Peyer's patch (tissue), 4 donors: ENCODE measurements at regions not wholly inside any gene's neighbourhood (a gene's known extent, or its start where the extent isn't known, plus 50 kb on each side); places are given as distances from the start of the nearest gene placed in this dataset.
A peak's percentile ranks its signal among the peaks of the same experiment; 100 is the strongest.

Source experiments
- DNase-seq, 3 donors: peaks; one replicate each; pipeline ENCODE4 v3.0.0-alpha.2; 2017 to 2019
- H3K27ac ChIP-seq, 4 donors: fragments of 200-600 bp; sonication (generic); one replicate each; pipeline ENCODE4 v1.5.1; 2016 to 2019
- H3K27me3 ChIP-seq, 2 donors: fragments of 200-600 bp; sonication (generic); one replicate each; pipeline ENCODE4 v1.5.1; 2019
- H3K36me3 ChIP-seq, 3 donors: fragments of 200-600 bp; sonication (generic); one replicate each; pipeline ENCODE4 v1.5.1; 2016 to 2019
- H3K4me1 ChIP-seq, 4 donors: fragments of 200-600 bp; sonication (generic); one replicate each; pipeline ENCODE4 v1.5.1; 2016 to 2019
- H3K4me3 ChIP-seq, 4 donors: fragments of 200-600 bp; sonication (generic); 1 replicate in 3 of 4; 2 replicates in 1 of 4; pipeline ENCODE4 v1.5.1; 2016 to 2019; ENCODE audit warnings: mild to moderate bottlenecking in 1 of 4
- H3K9me3 ChIP-seq, 4 donors: fragments of 200-600 bp; sonication (generic); one replicate each; pipeline ENCODE4 v1.5.1; 2016 to 2019; ENCODE audit warnings: mild to moderate bottlenecking in 1 of 4
- POLR2A ChIP-seq, 2 donors: fragments of 450-650 bp; IDR thresholded peaks; one replicate each; pipeline ENCODE4 v1.5.1; 2017; ENCODE audit warnings: antibody characterized with exemption in 2 of 2, mild to moderate bottlenecking in 2 of 2, moderate library complexity in 2 of 2
- TF ChIP-seq, protein P1 (sequence below), 6 experiments: fragments of 450-650 bp in 4 of 6; fragments of 200-600 bp in 2 of 6; sonication (generic) in 1 of 6; IDR thresholded peaks; one replicate each; pipeline ENCODE4 v1.5.1; 2017 to 2019; ENCODE audit warnings: antibody characterized with exemption in 6 of 6, mild to moderate bottlenecking in 3 of 6, moderate library complexity in 1 of 6

- no peaks in the 10 kb centered on the region for H3K27me3 ChIP-seq
- no peak overlapping the region for H3K27ac ChIP-seq
- no peaks in the 10 kb centered on the region for H3K4me1 ChIP-seq
- no peaks in the 10 kb centered on the region for H3K9me3 ChIP-seq
- H3K4me3 ChIP-seq = no peak overlapping the region
- H3K36me3 ChIP-seq = no peaks in the 10 kb centered on the region
- no peak for TF ChIP-seq POLR2A (IDR thresholded peaks at IDR 0.05)
- TF ChIP-seq, protein P1, sequence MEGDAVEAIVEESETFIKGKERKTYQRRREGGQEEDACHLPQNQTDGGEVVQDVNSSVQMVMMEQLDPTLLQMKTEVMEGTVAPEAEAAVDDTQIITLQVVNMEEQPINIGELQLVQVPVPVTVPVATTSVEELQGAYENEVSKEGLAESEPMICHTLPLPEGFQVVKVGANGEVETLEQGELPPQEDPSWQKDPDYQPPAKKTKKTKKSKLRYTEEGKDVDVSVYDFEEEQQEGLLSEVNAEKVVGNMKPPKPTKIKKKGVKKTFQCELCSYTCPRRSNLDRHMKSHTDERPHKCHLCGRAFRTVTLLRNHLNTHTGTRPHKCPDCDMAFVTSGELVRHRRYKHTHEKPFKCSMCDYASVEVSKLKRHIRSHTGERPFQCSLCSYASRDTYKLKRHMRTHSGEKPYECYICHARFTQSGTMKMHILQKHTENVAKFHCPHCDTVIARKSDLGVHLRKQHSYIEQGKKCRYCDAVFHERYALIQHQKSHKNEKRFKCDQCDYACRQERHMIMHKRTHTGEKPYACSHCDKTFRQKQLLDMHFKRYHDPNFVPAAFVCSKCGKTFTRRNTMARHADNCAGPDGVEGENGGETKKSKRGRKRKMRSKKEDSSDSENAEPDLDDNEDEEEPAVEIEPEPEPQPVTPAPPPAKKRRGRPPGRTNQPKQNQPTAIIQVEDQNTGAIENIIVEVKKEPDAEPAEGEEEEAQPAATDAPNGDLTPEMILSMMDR (IDR thresholded peaks at IDR 0.05) = peak; percentile 22 to 96 (median 82)
- peak in 1 of 3 donors; percentile 76 for DNase-seq
Observed at GRCh38 chr7:55641273-55641691, 69.0 kb upstream of the VOPP1 start.

DNA sequence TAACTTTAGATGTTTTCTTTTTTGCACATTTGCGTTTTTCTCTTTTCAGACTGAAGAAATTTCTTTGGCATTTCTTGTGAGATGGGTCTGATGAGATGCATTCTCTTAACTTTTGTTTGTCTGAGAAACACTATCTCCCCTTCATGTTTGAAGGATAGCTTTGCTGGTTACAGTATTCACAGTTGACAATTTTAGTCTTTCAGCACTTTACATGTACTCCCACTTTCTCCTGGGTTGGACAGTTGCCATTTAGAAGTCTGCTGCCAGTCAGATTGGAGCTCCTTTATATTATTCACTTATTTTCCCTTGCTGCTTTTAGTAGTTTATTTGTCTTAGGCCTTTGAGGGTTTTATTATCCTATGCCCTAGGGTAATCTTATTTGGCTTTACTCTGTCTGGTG lies 67.3 kb upstream of the VOPP1 start:
- Histone ChIP-seq H3K4me3 (no peak overlapping the region), H3K36me3 (no peaks in the 10 kb centered on the region), H3K4me1 (no peaks in the 10 kb centered on the region), H3K9me3 (no peaks in the 10 kb centered on the region), H3K27ac (no peak overlapping the region), H3K27me3 (no peaks in the 10 kb centered on the region)
- TF ChIP-seq, protein P1 (IDR thresholded peaks at IDR 0.05) = no peak
- TF ChIP-seq POLR2A (IDR thresholded peaks at IDR 0.05) = no peak
- no peak for DNase-seq

- TF ChIP-seq, protein P1 (IDR thresholded peaks at IDR 0.05) = no peak
- TF ChIP-seq POLR2A (IDR thresholded peaks at IDR 0.05) = no peak
- H3K27ac ChIP-seq = no peak overlapping the region
- no peaks in the 10 kb centered on the region for H3K27me3 ChIP-seq
- no peak overlapping the region for H3K4me3 ChIP-seq
- H3K9me3 ChIP-seq = no peaks in the 10 kb centered on the region
- no peak for DNase-seq
- no peaks in the 10 kb centered on the region for H3K4me1 ChIP-seq
- no peaks in the 10 kb centered on the region for H3K36me3 ChIP-seq
Observed at GRCh38 chr7:55629051-55629677, 56.9 kb upstream of the VOPP1 start.

DNA sequence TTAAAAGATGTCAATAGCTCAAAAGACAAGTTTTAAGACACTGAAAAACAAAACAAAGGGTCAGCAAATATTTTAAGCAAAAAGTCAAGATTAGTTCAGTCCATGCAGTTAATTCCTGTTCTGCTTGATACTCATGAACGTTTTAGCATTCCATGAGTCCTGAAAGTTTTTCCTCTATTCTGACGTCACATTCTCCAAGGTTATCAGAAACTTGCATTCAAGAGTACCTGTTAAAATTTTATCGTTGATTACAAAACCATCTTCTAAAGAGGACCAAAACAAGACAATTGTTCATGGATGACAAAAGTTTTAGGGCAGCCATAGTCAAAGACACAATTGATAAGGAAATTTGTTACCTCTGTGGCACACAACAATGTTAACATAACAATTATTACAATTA lies 52.5 kb upstream of the VOPP1 start:
- H3K36me3 ChIP-seq = no peaks in the 10 kb centered on the region
- H3K4me1 ChIP-seq = no peaks in the 10 kb centered on the region
- no peak for TF ChIP-seq POLR2A (IDR thresholded peaks at IDR 0.05)
- TF ChIP-seq, protein P1 (IDR thresholded peaks at IDR 0.05) = no peak
- H3K4me3 ChIP-seq = no peak overlapping the region
- H3K27ac ChIP-seq = no peak overlapping the region
- no peak for DNase-seq
- H3K27me3 ChIP-seq = no peaks in the 10 kb centered on the region
- H3K9me3 ChIP-seq = no peaks in the 10 kb centered on the region

GRCh38 chr7:55623617-55624016 lies 51.3 kb upstream of the VOPP1 start:
- no peak for DNase-seq
- no peaks in the 10 kb centered on the region for H3K27me3 ChIP-seq
- H3K9me3 ChIP-seq = no peaks in the 10 kb centered on the region
- no peak for TF ChIP-seq POLR2A (IDR thresholded peaks at IDR 0.05)
- TF ChIP-seq, protein P1 (IDR thresholded peaks at IDR 0.05) = no peak
- H3K36me3 ChIP-seq = no peaks in the 10 kb centered on the region
- no peak overlapping the region for H3K27ac ChIP-seq
- H3K4me3 ChIP-seq = no peak overlapping the region
- no peaks in the 10 kb centered on the region for H3K4me1 ChIP-seq

DNA sequence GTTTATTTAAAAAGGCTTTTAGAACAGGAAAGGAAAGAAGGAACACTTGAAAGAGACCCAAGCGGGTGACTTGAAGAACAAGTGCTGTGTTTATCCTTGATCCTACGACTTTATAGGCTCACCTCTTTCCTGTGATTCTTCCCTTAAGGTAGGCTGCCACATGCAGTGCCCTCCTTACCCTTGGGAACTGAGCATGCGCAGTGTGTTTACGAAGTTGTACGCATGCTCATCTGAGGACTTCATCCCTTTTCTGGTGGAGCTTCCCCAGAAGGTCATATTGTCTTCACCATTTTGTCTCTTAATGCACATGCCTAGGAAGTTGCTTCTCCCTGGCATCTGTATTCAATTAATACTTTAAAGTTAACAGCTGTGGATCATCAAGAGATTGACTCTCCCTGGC lies 49.9 kb upstream of the VOPP1 start:
- Histone ChIP-seq H3K9me3 (no peaks in the 10 kb centered on the region), H3K36me3 (no peaks in the 10 kb centered on the region), H3K4me1 (no peaks in the 10 kb centered on the region), H3K4me3 (no peak overlapping the region), H3K27ac (no peak overlapping the region), H3K27me3 (no peaks in the 10 kb centered on the region)
- DNase-seq = no peak
- TF ChIP-seq, protein P1 (IDR thresholded peaks at IDR 0.05) = no peak
- no peak for TF ChIP-seq POLR2A (IDR thresholded peaks at IDR 0.05)
